ENCODE measurements at regions not wholly inside any gene's neighbourhood (a gene's known extent, or its start where the extent isn't known, plus 50 kb on each side); places are given as distances from the start of the nearest gene placed in this dataset.
A peak's percentile ranks its signal among the peaks of the same experiment; 100 is the strongest.

GRCh38 chr1:22196041-22196440 lies 53.1 kb upstream of the WNT4 start:
- Histone ChIP-seq H3K27ac (ENCODE audit: low read depth in 1 of 2, low read length in 2 of 2) (no peak overlapping the region), H3K9me3 (ENCODE audit: control insufficient read depth, low read length) (no peaks in the 10 kb centered on the region), H3K36me3 (ENCODE audit: control insufficient read depth in 1 of 2, insufficient read depth in 2 of 2, low read length in 1 of 2) (no peaks in the 10 kb centered on the region), H3K4me3 (ENCODE audit: low read length in 2 of 2) (no peak overlapping the region), H3K27me3 (ENCODE audit: control insufficient read depth in 1 of 2, insufficient read depth in 2 of 2, low read length in 1 of 2) (no peaks in the 10 kb centered on the region), H3K4me1 (ENCODE audit: control insufficient read depth in 1 of 2, insufficient read depth in 2 of 2, low read length in 2 of 2) (no peaks in the 10 kb centered on the region)
- 86 to 87% methylated on average over 3 of the region's 3 CpGs for WGBS, 2 donors
- intact Hi-C loops (cut with DNase I), result no loop called here
- DNase-seq (no peak), ATAC-seq (ENCODE audit: low FRiP score) (no peak)

- H3K4me3 ChIP-seq (ENCODE audit: low read length in 2 of 2), result no peak overlapping the region
- H3K36me3 ChIP-seq (ENCODE audit: control insufficient read depth in 1 of 2, insufficient read depth in 2 of 2, low read length in 1 of 2), result no peaks in the 10 kb centered on the region
- intact Hi-C loops (cut with DNase I), result no loop called here
- H3K27ac ChIP-seq (ENCODE audit: low read depth in 1 of 2, low read length in 2 of 2), result no peak overlapping the region
- ATAC-seq (ENCODE audit: low FRiP score), result no peak
- H3K4me1 ChIP-seq (ENCODE audit: control insufficient read depth in 1 of 2, insufficient read depth in 2 of 2, low read length in 2 of 2), result no peaks in the 10 kb centered on the region
- no peaks in the 10 kb centered on the region for H3K9me3 ChIP-seq (ENCODE audit: control insufficient read depth, low read length)
- WGBS, 2 donors, result 89 to 90% methylated on average over 6 of the region's 6 CpGs
- no peak for DNase-seq
- H3K27me3 ChIP-seq (ENCODE audit: control insufficient read depth in 1 of 2, insufficient read depth in 2 of 2, low read length in 1 of 2), result no peaks in the 10 kb centered on the region
These were observed 53.7 kb upstream of the WNT4 start for GRCh38 chr1:22196641-22197040.

- Histone ChIP-seq H3K36me3 (ENCODE audit: control insufficient read depth in 1 of 2, insufficient read depth in 2 of 2, low read length in 1 of 2) (no peaks in the 10 kb centered on the region), H3K27me3 (ENCODE audit: control insufficient read depth in 1 of 2, insufficient read depth in 2 of 2, low read length in 1 of 2) (no peaks in the 10 kb centered on the region), H3K4me3 (ENCODE audit: low read length in 2 of 2) (no peak overlapping the region), H3K4me1 (ENCODE audit: control insufficient read depth in 1 of 2, insufficient read depth in 2 of 2, low read length in 2 of 2) (no peaks in the 10 kb centered on the region), H3K27ac (ENCODE audit: low read depth in 1 of 2, low read length in 2 of 2) (no peak overlapping the region), H3K9me3 (ENCODE audit: control insufficient read depth, low read length) (no peaks in the 10 kb centered on the region)
- intact Hi-C loops (cut with DNase I), result no loop called here
- DNase-seq, result no peak
- WGBS, 2 donors, result 86% methylated on average over 2 of the region's 2 CpGs
- no peak for ATAC-seq (ENCODE audit: low FRiP score)
These were observed 54.7 kb upstream of the WNT4 start for GRCh38 chr1:22197644-22198043.

- ATAC-seq (ENCODE audit: low FRiP score) (no peak), DNase-seq (no peak)
- Histone ChIP-seq H3K9me3 (ENCODE audit: control insufficient read depth, low read length) (no peaks in the 10 kb centered on the region), H3K36me3 (ENCODE audit: control insufficient read depth in 1 of 2, insufficient read depth in 2 of 2, low read length in 1 of 2) (no peaks in the 10 kb centered on the region), H3K4me3 (ENCODE audit: low read length in 2 of 2) (no peak overlapping the region), H3K4me1 (ENCODE audit: control insufficient read depth in 1 of 2, insufficient read depth in 2 of 2, low read length in 2 of 2) (no peaks in the 10 kb centered on the region), H3K27ac (ENCODE audit: low read depth in 1 of 2, low read length in 2 of 2) (no peak overlapping the region), H3K27me3 (ENCODE audit: control insufficient read depth in 1 of 2, insufficient read depth in 2 of 2, low read length in 1 of 2) (no peaks in the 10 kb centered on the region)
- 52 to 58% methylated on average over 1 of the region's 1 CpG for WGBS, 2 donors
- intact Hi-C loops (cut with DNase I), result no loop called here
These were observed 58.1 kb upstream of the WNT4 start for GRCh38 chr1:22201023-22201422.

GRCh38 chr1:22203335-22203734 lies 60.4 kb upstream of the WNT4 start:
- DNase-seq, result no peak
- intact Hi-C loops (cut with DNase I), result no loop called here
- H3K4me3 ChIP-seq (ENCODE audit: low read length in 2 of 2), result no peak overlapping the region
- no peaks in the 10 kb centered on the region for H3K9me3 ChIP-seq (ENCODE audit: control insufficient read depth, low read length)
- no peak for ATAC-seq (ENCODE audit: low FRiP score)
- H3K27ac ChIP-seq (ENCODE audit: low read depth in 1 of 2, low read length in 2 of 2), result no peak overlapping the region
- H3K27me3 ChIP-seq (ENCODE audit: control insufficient read depth in 1 of 2, insufficient read depth in 2 of 2, low read length in 1 of 2), result no peaks in the 10 kb centered on the region
- no peaks in the 10 kb centered on the region for H3K36me3 ChIP-seq (ENCODE audit: control insufficient read depth in 1 of 2, insufficient read depth in 2 of 2, low read length in 1 of 2)
- 86 to 95% methylated on average over 1 of the region's 1 CpG for WGBS, 2 donors
- H3K4me1 ChIP-seq (ENCODE audit: control insufficient read depth in 1 of 2, insufficient read depth in 2 of 2, low read length in 2 of 2), result no peaks in the 10 kb centered on the region

GRCh38 chr1:22204057-22204840 lies 61.4 kb upstream of the WNT4 start:
- no peak for ATAC-seq (ENCODE audit: low FRiP score)

GRCh38 chr1:22204989-22205913 lies 62.4 kb upstream of the WNT4 start:
- ATAC-seq (ENCODE audit: low FRiP score) (no peak), DNase-seq (peak in 1 of 2 donors; percentile 81)
- Histone ChIP-seq H3K36me3 (ENCODE audit: control insufficient read depth in 1 of 2, insufficient read depth in 2 of 2, low read length in 1 of 2) (no peaks in the 10 kb centered on the region), H3K4me1 (ENCODE audit: control insufficient read depth in 1 of 2, insufficient read depth in 2 of 2, low read length in 2 of 2) (no peaks in the 10 kb centered on the region), H3K9me3 (ENCODE audit: control insufficient read depth, low read length) (no peaks in the 10 kb centered on the region), H3K27ac (ENCODE audit: low read depth in 1 of 2, low read length in 2 of 2) (no peak overlapping the region), H3K27me3 (ENCODE audit: control insufficient read depth in 1 of 2, insufficient read depth in 2 of 2, low read length in 1 of 2) (no peaks in the 10 kb centered on the region), H3K4me3 (ENCODE audit: low read length in 2 of 2) (no peak overlapping the region)
- 13 to 16% methylated on average over 15 of the region's 15 CpGs for WGBS, 2 donors
- intact Hi-C loops (cut with DNase I), result no loop called here

More at GRCh38 chr1:22204057-22204840, 61.4 kb upstream of the WNT4 start:
- 81 to 83% methylated on average over 11 of the region's 11 CpGs for WGBS, 2 donors
- Histone ChIP-seq H3K4me3 (ENCODE audit: low read length in 2 of 2) (no peak overlapping the region), H3K9me3 (ENCODE audit: control insufficient read depth, low read length) (no peaks in the 10 kb centered on the region), H3K27me3 (ENCODE audit: control insufficient read depth in 1 of 2, insufficient read depth in 2 of 2, low read length in 1 of 2) (no peaks in the 10 kb centered on the region), H3K27ac (ENCODE audit: low read depth in 1 of 2, low read length in 2 of 2) (no peak overlapping the region), H3K36me3 (ENCODE audit: control insufficient read depth in 1 of 2, insufficient read depth in 2 of 2, low read length in 1 of 2) (no peaks in the 10 kb centered on the region), H3K4me1 (ENCODE audit: control insufficient read depth in 1 of 2, insufficient read depth in 2 of 2, low read length in 2 of 2) (no peaks in the 10 kb centered on the region)
- peak in 1 of 2 donors; percentile 44 for DNase-seq
- intact Hi-C loops (cut with DNase I), result no loop called here

- Histone ChIP-seq H3K9me3 (ENCODE audit: control insufficient read depth, low read length) (no peaks in the 10 kb centered on the region), H3K4me3 (ENCODE audit: low read length in 2 of 2) (no peak overlapping the region), H3K36me3 (ENCODE audit: control insufficient read depth in 1 of 2, insufficient read depth in 2 of 2, low read length in 1 of 2) (no peaks in the 10 kb centered on the region), H3K4me1 (ENCODE audit: control insufficient read depth in 1 of 2, insufficient read depth in 2 of 2, low read length in 2 of 2) (no peaks in the 10 kb centered on the region), H3K27me3 (ENCODE audit: control insufficient read depth in 1 of 2, insufficient read depth in 2 of 2, low read length in 1 of 2) (no peaks in the 10 kb centered on the region), H3K27ac (ENCODE audit: low read depth in 1 of 2, low read length in 2 of 2) (no peak overlapping the region)
- ATAC-seq (ENCODE audit: low FRiP score) (no peak), DNase-seq (peak in 1 of 2 donors; percentile 44)
- WGBS, 2 donors, result 82 to 85% methylated on average over 6 of the region's 6 CpGs
- intact Hi-C loops (cut with DNase I), result no loop called here
These were observed 63.7 kb upstream of the WNT4 start for GRCh38 chr1:22206551-22207125.

Data from aorta (tissue), 5 donors.